Loucy (cell line): ENCODE measurements at regions not wholly inside any gene's neighbourhood (a gene's known extent, or its start where the extent isn't known, plus 50 kb on each side); places are given as distances from the start of the nearest gene placed in this dataset.

ENCODE experiments used
- H2AFZ ChIP-seq: fragments of 200-600 bp; sonication (generic); 2 replicates; pipeline ENCODE4 v1.6.0; 2016; ENCODE audit warnings: antibody characterized with exemption, mild to moderate bottlenecking, low read length, moderate library complexity
- H3F3A ChIP-seq: fragments of 200-600 bp; 2 replicates; pipeline ENCODE4 v1.6.0; 2016; ENCODE audit warnings: antibody characterized with exemption, low read depth, mild to moderate bottlenecking
- H3K27me3 ChIP-seq: fragments of 200-600 bp; sonication (generic); 2 replicates; pipeline ENCODE4 v1.6.1; 2014; ENCODE audit warnings: low read length, mild to moderate bottlenecking; ENCODE audit not compliant: insufficient read depth, poor library complexity, severe bottlenecking
- H3K36me3 ChIP-seq: fragments of 200-600 bp; sonication (generic); 2 replicates; pipeline ENCODE4 v1.6.1; 2016; ENCODE audit warnings: low read length; ENCODE audit not compliant: insufficient read depth
- H3K4me1 ChIP-seq: fragments of 200-600 bp; sonication (generic); 2 replicates; pipeline ENCODE4 v1.5.1; 2014; ENCODE audit warnings: low read length, mild to moderate bottlenecking; ENCODE audit not compliant: insufficient read depth, poor library complexity, severe bottlenecking
- H3K4me2 ChIP-seq: fragments of 200-600 bp; sonication (generic); 2 replicates; pipeline ENCODE4 v1.6.0; 2014; ENCODE audit warnings: antibody characterized with exemption, low read length, low read depth, mild to moderate bottlenecking; ENCODE audit not compliant: poor library complexity, severe bottlenecking
- H3K4me3 ChIP-seq: fragments of 200-600 bp; sonication (generic); 2 replicates; pipeline ENCODE4 v1.5.1; 2014; ENCODE audit warnings: low read length, mild to moderate bottlenecking, mixed read lengths; ENCODE audit not compliant: poor library complexity, severe bottlenecking
- H3K79me2 ChIP-seq: fragments of 200-600 bp; sonication (generic); 2 replicates; pipeline ENCODE4 v1.6.1; 2014; ENCODE audit warnings: low read length; ENCODE audit not compliant: insufficient read depth
- H3K9ac ChIP-seq: fragments of 200-600 bp; sonication (generic); 2 replicates; pipeline ENCODE4 v1.6.0; 2014; ENCODE audit warnings: mild to moderate bottlenecking, low read depth, low read length, moderate library complexity; ENCODE audit not compliant: poor library complexity, severe bottlenecking
- H3K9me2 ChIP-seq: fragments of 200-600 bp; sonication (generic); replicated peaks from 2 replicates; pipeline ENCODE4 v1.6.1; 2016; ENCODE audit warnings: low read depth, low read length, mixed read lengths
- H3K9me3 ChIP-seq: fragments of 200-600 bp; sonication (generic); 2 replicates; pipeline ENCODE4 v1.6.1; 2014; ENCODE audit warnings: mild to moderate bottlenecking, antibody characterized with exemption, low read length, low read depth; ENCODE audit not compliant: insufficient read depth
- H4K20me1 ChIP-seq: fragments of 200-600 bp; sonication (generic); 2 replicates; pipeline ENCODE4 v1.6.0; 2014; ENCODE audit warnings: antibody characterized with exemption, low read length, mild to moderate bottlenecking; ENCODE audit not compliant: insufficient read depth, poor library complexity, severe bottlenecking
- EZH2phosphoT487 ChIP-seq: fragments of 200-600 bp; IDR thresholded peaks from 2 replicates; pipeline ENCODE4 v1.6.1; 2018; ENCODE audit warnings: antibody characterized with exemption, mild to moderate bottlenecking, moderate library complexity, borderline replicate concordance
- TF ChIP-seq, protein P1 (sequence below): fragments of 200-600 bp; sonication (generic); conservative IDR thresholded peaks from 2 replicates; pipeline ENCODE4 v1.5.1; 2014; ENCODE audit warnings: mild to moderate bottlenecking, antibody characterized with exemption, low read length

DNA sequence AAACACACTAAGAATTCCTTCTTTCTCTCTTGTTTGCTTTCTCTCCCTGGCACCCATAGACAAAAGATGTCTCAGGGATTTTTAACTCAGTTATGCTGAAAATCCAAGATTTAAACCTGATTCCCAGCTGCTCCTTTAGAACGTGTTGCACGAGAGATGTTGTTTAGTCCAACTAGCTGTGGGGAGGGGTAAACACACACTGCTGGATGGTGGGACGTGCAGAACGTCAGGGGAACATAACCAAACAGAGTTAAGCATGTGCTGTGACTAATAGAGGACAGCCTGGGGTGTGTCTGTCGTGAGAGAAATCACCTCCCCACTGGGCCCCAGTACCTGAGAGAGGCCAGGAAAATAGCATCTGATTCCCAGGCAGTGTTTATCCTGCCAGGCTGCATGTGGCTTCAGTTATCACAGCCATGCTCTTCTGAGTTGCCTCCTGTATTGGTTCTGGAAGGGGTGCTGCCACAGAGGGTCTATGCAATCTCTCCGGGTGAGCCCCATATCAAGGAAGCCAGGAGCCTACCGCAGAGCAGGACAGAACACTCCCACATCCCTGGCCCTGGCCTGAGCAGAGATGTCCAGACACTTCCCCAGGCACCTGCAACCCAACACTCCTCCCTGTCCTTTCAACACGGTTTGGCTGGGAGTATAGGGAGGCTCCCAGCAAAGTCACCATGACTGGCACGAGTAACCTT is 112.7 kb upstream of the EGLN3 start:
- Histone ChIP-seq H2AFZ (no peak overlapping the region), H3K4me3 (no peak overlapping the region), H4K20me1 (no peaks in the 10 kb centered on the region), H3K4me2 (no peak overlapping the region), H3K9me3 (no peaks in the 10 kb centered on the region), H3K9me2 (no peaks in the 10 kb centered on the region), H3K4me1 (no peaks in the 10 kb centered on the region), H3F3A (no peaks in the 10 kb centered on the region), H3K79me2 (no peaks in the 10 kb centered on the region), H3K27me3 (no peaks in the 10 kb centered on the region), H3K36me3 (no peaks in the 10 kb centered on the region), H3K9ac (no peak overlapping the region)
- TF ChIP-seq, protein P1, sequence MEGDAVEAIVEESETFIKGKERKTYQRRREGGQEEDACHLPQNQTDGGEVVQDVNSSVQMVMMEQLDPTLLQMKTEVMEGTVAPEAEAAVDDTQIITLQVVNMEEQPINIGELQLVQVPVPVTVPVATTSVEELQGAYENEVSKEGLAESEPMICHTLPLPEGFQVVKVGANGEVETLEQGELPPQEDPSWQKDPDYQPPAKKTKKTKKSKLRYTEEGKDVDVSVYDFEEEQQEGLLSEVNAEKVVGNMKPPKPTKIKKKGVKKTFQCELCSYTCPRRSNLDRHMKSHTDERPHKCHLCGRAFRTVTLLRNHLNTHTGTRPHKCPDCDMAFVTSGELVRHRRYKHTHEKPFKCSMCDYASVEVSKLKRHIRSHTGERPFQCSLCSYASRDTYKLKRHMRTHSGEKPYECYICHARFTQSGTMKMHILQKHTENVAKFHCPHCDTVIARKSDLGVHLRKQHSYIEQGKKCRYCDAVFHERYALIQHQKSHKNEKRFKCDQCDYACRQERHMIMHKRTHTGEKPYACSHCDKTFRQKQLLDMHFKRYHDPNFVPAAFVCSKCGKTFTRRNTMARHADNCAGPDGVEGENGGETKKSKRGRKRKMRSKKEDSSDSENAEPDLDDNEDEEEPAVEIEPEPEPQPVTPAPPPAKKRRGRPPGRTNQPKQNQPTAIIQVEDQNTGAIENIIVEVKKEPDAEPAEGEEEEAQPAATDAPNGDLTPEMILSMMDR: no peak
- TF ChIP-seq EZH2phosphoT487: no peak

DNA sequence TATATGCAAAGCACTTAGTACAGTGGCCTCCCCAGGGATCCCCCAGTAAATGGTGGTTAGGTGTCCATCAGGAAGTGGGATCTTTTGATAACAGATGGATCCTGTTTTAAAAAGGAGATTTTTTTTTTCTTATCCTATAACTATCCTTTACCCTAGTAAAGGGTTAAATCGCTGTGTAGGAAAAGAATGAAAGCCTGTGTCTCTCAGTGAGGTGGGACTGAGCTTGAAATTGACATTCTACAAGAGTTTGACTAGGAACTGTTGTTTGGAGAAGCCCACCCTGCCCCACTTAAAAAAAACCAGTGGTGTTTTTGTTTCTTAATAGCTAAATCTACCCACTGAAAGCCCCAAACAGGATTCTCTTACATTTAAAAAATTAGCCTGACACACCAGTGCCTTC is 112.2 kb upstream of the EGLN3 start:
- Histone ChIP-seq H3K9ac (no peak overlapping the region), H3F3A (no peaks in the 10 kb centered on the region), H4K20me1 (no peaks in the 10 kb centered on the region), H2AFZ (no peak overlapping the region), H3K4me2 (no peak overlapping the region), H3K9me3 (no peaks in the 10 kb centered on the region), H3K4me1 (no peaks in the 10 kb centered on the region), H3K79me2 (no peaks in the 10 kb centered on the region), H3K9me2 (no peaks in the 10 kb centered on the region), H3K27me3 (no peaks in the 10 kb centered on the region), H3K36me3 (no peaks in the 10 kb centered on the region), H3K4me3 (no peak overlapping the region)
- TF ChIP-seq, protein P1: no peak
- no peak for TF ChIP-seq EZH2phosphoT487

DNA sequence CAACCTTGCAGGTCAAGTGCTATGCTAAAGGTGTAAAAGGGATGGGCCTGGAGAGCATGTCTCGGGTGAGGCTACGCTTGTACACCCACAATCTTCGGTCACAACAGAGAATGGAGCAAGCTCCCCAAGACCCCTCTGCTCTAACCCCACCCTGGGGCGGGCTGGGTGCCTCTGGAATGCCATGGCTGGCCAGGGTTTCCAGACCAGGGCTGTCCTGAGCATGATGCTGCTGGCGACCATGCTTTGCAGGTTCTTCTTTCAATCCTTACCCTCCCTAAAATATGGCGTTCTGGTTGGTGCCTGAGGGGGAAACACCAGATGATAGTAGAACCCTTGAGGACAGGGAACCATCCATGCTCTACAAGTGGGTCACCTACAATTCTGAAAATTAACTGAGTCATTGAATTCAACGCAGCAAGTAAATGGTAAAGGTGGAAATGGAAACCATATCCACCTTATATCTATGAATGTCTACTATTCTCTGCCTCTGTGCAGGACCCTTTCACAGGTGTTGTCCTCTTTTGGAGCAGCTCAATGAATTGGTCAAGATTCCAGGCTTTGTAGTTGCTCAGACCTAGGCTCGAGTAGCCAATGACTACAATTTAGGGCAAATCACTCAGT is 111.6 kb upstream of the EGLN3 start:
- H3K9ac ChIP-seq: no peak overlapping the region
- H2AFZ ChIP-seq: no peak overlapping the region
- H3K9me2 ChIP-seq: no peaks in the 10 kb centered on the region
- H3K4me2 ChIP-seq: no peak overlapping the region
- no peaks in the 10 kb centered on the region for H3K36me3 ChIP-seq
- H3K9me3 ChIP-seq: no peaks in the 10 kb centered on the region
- no peaks in the 10 kb centered on the region for H3F3A ChIP-seq
- H4K20me1 ChIP-seq: no peaks in the 10 kb centered on the region
- no peak overlapping the region for H3K4me3 ChIP-seq
- no peaks in the 10 kb centered on the region for H3K27me3 ChIP-seq
- no peaks in the 10 kb centered on the region for H3K79me2 ChIP-seq
- H3K4me1 ChIP-seq: no peaks in the 10 kb centered on the region
- TF ChIP-seq, protein P1: no peak
- TF ChIP-seq EZH2phosphoT487: no peak
